Nephron (organoid): ENCODE measurements at regions not wholly inside any gene's neighbourhood (a gene's known extent, or its start where the extent isn't known, plus 50 kb on each side); places are given as distances from the start of the nearest gene placed in this dataset.

Source experiments
- H3K27ac Mint-ChIP-seq, 3 experiments: 2 replicates each; pipeline ENCODE4 v1.8.0; 2020; ENCODE audit warnings: mixed read lengths in 3 of 3, mild to moderate bottlenecking in 2 of 3, moderate library complexity in 1 of 3
- H3K27me3 Mint-ChIP-seq: 2 replicates; pipeline ENCODE4 v1.8.0; 2021; ENCODE audit warnings: low read depth, mild to moderate bottlenecking, moderate library complexity, mixed read lengths
- H3K36me3 Mint-ChIP-seq: 2 replicates; pipeline ENCODE4 v1.8.0; 2020; ENCODE audit warnings: low read depth, mixed read lengths
- H3K4me1 Mint-ChIP-seq: 2 replicates; pipeline ENCODE4 v1.8.0; 2020; ENCODE audit warnings: mixed read lengths
- H3K4me3 Mint-ChIP-seq, 3 experiments: 2 replicates each; pipeline ENCODE4 v1.8.0; 2020; ENCODE audit warnings: mild to moderate bottlenecking in 3 of 3, mixed read lengths in 3 of 3, moderate library complexity in 2 of 3
- H3K9me3 Mint-ChIP-seq: 2 replicates; pipeline ENCODE4 v1.8.0; 2020; ENCODE audit warnings: mixed read lengths
- CTCF ChIP-seq, 3 experiments: fragments of 200-600 bp; sonication (generic); IDR thresholded peaks; one replicate each; pipeline ENCODE4 v1.5.0; 2021; ENCODE audit warnings: antibody characterized with exemption in 3 of 3; ENCODE audit not compliant: unreplicated experiment in 3 of 3

DNA sequence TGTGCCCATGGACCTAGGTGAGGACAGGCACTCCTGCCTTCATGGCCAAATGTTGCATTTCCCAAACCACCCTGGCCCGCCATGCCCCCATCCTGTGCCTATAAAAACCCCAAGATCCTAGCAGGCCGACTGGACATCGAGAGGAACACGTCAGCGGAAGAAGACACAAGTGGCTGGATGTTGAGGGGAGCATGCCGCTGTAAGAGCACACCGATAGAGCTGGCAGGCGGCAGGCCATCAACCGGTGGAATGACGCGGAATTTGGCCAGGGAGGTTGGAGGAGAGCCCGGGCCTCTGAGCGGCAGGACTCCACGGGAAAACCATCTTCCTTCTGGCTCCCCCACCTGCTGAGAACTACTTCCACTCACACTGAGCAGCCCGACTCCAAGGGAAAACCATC lies 361.1 kb upstream of the TMPRSS15 start:
- Mint-ChIP-seq H3K27ac (no peak overlapping the region), H3K27me3 (no peaks in the 10 kb centered on the region), H3K36me3 (no peaks in the 10 kb centered on the region), H3K4me1 (no peaks in the 10 kb centered on the region), H3K9me3 (no peaks in the 10 kb centered on the region), H3K4me3 (no peak overlapping the region)
- no peak for TF ChIP-seq CTCF (IDR thresholded peaks at IDR 0.05; ENCODE audit: unreplicated experiment in 3 of 3)

GRCh38 chr21:18769599-18769998 lies 366.0 kb upstream of the TMPRSS15 start:
- H3K4me1 Mint-ChIP-seq, result no peaks in the 10 kb centered on the region
- H3K36me3 Mint-ChIP-seq, result no peaks in the 10 kb centered on the region
- TF ChIP-seq CTCF (IDR thresholded peaks at IDR 0.05; ENCODE audit: unreplicated experiment in 3 of 3), result no peak
- H3K27me3 Mint-ChIP-seq, result no peaks in the 10 kb centered on the region
- H3K4me3 Mint-ChIP-seq, result no peak overlapping the region
- no peaks in the 10 kb centered on the region for H3K9me3 Mint-ChIP-seq
- no peak overlapping the region for H3K27ac Mint-ChIP-seq

DNA sequence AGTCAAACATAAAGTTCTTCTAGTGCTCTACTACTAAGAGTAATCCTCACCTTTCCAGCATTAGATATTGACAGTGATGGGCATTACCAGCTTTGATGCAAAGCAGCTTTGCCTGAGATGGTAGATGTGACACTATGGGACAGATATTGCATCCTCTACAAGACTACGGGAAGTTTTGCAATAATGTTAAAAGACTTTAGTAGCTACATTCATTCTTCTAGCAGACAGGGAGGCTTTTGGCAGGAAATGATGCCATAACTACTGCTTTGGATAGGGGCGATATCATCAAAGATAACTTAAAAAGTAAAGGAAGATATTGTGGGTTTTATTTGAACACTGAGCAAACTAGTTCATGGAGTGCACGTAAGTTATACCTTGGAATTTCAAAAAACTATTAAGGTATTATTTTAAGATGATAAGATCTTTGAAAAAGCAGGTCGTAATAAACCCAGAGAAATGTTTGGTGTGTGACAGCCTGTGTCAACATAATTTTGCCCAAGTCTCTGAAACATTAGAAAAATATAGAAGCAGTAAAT lies 368.3 kb upstream of the TMPRSS15 start:
- Mint-ChIP-seq H3K9me3 (no peaks in the 10 kb centered on the region), H3K27ac (no peak overlapping the region), H3K27me3 (no peaks in the 10 kb centered on the region), H3K4me1 (no peaks in the 10 kb centered on the region), H3K36me3 (no peaks in the 10 kb centered on the region), H3K4me3 (no peak overlapping the region)
- no peak for TF ChIP-seq CTCF (IDR thresholded peaks at IDR 0.05; ENCODE audit: unreplicated experiment in 3 of 3)

- no peaks in the 10 kb centered on the region for H3K27me3 Mint-ChIP-seq
- H3K4me3 Mint-ChIP-seq, result no peak overlapping the region
- H3K36me3 Mint-ChIP-seq, result no peaks in the 10 kb centered on the region
- TF ChIP-seq CTCF (IDR thresholded peaks at IDR 0.05; ENCODE audit: unreplicated experiment in 3 of 3), result no peak
- H3K27ac Mint-ChIP-seq, result no peak overlapping the region
- no peaks in the 10 kb centered on the region for H3K4me1 Mint-ChIP-seq
- H3K9me3 Mint-ChIP-seq, result no peaks in the 10 kb centered on the region
Measured at GRCh38 chr21:18772404-18772803, 368.8 kb upstream of the TMPRSS15 start.

DNA sequence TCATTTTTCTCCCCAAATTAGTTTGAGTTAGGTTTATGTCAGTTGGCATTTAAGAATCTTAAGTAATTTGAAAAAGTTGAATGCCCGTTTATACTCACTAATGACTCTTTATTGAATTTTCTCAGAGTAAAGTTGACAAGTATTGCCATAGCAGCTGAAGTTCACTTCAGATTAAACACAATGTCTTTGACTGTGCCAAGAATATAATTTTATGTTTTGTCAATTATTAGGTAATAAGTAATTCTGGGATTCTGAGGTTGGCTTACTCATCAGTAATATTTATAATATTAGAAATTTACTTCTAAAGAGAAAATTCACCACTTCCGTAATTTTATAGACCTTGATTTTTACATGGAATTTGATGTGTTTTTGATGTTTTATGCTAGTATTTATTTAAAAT lies 369.3 kb upstream of the TMPRSS15 start:
- Mint-ChIP-seq H3K4me1 (no peaks in the 10 kb centered on the region), H3K27me3 (no peaks in the 10 kb centered on the region), H3K9me3 (no peaks in the 10 kb centered on the region), H3K4me3 (no peak overlapping the region), H3K36me3 (no peaks in the 10 kb centered on the region), H3K27ac (no peak overlapping the region)
- TF ChIP-seq CTCF (IDR thresholded peaks at IDR 0.05; ENCODE audit: unreplicated experiment in 3 of 3), result no peak

- no peak overlapping the region for H3K4me3 Mint-ChIP-seq
- TF ChIP-seq CTCF (IDR thresholded peaks at IDR 0.05; ENCODE audit: unreplicated experiment in 3 of 3), result no peak
- no peak overlapping the region for H3K27ac Mint-ChIP-seq
- no peaks in the 10 kb centered on the region for H3K36me3 Mint-ChIP-seq
- no peaks in the 10 kb centered on the region for H3K4me1 Mint-ChIP-seq
- H3K27me3 Mint-ChIP-seq, result no peaks in the 10 kb centered on the region
- H3K9me3 Mint-ChIP-seq, result no peaks in the 10 kb centered on the region
Measured at GRCh38 chr21:18776936-18777335, 373.4 kb upstream of the TMPRSS15 start.
